ENCODE measurements at regions not wholly inside any gene's neighbourhood (a gene's known extent, or its start where the extent isn't known, plus 50 kb on each side); places are given as distances from the start of the nearest gene placed in this dataset.

GRCh38 chr20:48171071-48171470 is 385.8 kb upstream of the SULF2 start:
- TF ChIP-seq ARNTL (CRISPR knock-in tag; IDR thresholded peaks at IDR 0.05; ENCODE audit: borderline replicate concordance, low read depth), result no peak
- TF ChIP-seq CREB5 (CRISPR knock-in tag; IDR thresholded peaks at IDR 0.05; ENCODE audit: low read depth), result no peak
- TF ChIP-seq CSRNP3 (CRISPR knock-in tag; IDR thresholded peaks at IDR 0.05), result no peak

Data from SK-N-SH treated with all-trans-retinoic acid at 6 μM for 48 hours (cell line).